ENCODE measurements at regions not wholly inside any gene's neighbourhood (a gene's known extent, or its start where the extent isn't known, plus 50 kb on each side); places are given as distances from the start of the nearest gene placed in this dataset.

DNA sequence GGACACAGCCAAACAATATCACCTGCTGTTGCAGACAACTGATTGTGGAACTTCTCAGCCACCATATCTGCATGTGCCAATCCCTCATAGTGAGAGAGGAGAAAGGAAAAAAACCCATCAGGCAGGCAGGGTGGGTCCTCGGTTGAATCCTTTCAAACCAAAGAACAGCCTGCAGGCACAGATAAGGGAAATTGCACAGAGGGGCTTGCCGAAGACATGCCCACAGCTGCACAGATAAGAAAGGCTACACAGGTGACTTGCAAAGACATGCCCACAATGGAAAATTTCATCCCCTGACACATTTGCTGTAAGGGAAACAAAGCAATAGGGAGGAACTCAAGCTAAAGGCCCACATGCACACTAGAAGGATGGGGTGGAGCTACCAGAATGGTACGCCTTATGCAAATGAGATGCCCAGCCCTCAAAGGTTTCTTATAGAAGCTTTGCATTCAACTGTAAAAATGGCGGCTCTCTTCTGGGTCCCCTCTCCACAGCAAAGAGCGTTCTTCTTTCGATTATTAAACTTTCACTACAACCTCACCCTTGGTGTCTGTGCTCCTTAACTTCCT, 170.0 kb upstream of the TMPO start (continued):
- TF ChIP-seq TAL1 (IDR thresholded peaks at IDR 0.05) = peak; percentile 84
- no peak for TF ChIP-seq ZNF589 (CRISPR knock-in tag; IDR thresholded peaks at IDR 0.05; ENCODE audit: low read depth)
- 0 out of 2 replicates have a peak, but pooled peaks have one; percentile 65 for TF ChIP-seq POLR2AphosphoS5 (IDR thresholded peaks at IDR 0.05; ENCODE audit: control insufficient read depth, insufficient read depth, low read depth, low read length)
- peak; percentile 82 for TF ChIP-seq ARID1B (IDR thresholded peaks at IDR 0.05)
- TF ChIP-seq, protein P1, sequence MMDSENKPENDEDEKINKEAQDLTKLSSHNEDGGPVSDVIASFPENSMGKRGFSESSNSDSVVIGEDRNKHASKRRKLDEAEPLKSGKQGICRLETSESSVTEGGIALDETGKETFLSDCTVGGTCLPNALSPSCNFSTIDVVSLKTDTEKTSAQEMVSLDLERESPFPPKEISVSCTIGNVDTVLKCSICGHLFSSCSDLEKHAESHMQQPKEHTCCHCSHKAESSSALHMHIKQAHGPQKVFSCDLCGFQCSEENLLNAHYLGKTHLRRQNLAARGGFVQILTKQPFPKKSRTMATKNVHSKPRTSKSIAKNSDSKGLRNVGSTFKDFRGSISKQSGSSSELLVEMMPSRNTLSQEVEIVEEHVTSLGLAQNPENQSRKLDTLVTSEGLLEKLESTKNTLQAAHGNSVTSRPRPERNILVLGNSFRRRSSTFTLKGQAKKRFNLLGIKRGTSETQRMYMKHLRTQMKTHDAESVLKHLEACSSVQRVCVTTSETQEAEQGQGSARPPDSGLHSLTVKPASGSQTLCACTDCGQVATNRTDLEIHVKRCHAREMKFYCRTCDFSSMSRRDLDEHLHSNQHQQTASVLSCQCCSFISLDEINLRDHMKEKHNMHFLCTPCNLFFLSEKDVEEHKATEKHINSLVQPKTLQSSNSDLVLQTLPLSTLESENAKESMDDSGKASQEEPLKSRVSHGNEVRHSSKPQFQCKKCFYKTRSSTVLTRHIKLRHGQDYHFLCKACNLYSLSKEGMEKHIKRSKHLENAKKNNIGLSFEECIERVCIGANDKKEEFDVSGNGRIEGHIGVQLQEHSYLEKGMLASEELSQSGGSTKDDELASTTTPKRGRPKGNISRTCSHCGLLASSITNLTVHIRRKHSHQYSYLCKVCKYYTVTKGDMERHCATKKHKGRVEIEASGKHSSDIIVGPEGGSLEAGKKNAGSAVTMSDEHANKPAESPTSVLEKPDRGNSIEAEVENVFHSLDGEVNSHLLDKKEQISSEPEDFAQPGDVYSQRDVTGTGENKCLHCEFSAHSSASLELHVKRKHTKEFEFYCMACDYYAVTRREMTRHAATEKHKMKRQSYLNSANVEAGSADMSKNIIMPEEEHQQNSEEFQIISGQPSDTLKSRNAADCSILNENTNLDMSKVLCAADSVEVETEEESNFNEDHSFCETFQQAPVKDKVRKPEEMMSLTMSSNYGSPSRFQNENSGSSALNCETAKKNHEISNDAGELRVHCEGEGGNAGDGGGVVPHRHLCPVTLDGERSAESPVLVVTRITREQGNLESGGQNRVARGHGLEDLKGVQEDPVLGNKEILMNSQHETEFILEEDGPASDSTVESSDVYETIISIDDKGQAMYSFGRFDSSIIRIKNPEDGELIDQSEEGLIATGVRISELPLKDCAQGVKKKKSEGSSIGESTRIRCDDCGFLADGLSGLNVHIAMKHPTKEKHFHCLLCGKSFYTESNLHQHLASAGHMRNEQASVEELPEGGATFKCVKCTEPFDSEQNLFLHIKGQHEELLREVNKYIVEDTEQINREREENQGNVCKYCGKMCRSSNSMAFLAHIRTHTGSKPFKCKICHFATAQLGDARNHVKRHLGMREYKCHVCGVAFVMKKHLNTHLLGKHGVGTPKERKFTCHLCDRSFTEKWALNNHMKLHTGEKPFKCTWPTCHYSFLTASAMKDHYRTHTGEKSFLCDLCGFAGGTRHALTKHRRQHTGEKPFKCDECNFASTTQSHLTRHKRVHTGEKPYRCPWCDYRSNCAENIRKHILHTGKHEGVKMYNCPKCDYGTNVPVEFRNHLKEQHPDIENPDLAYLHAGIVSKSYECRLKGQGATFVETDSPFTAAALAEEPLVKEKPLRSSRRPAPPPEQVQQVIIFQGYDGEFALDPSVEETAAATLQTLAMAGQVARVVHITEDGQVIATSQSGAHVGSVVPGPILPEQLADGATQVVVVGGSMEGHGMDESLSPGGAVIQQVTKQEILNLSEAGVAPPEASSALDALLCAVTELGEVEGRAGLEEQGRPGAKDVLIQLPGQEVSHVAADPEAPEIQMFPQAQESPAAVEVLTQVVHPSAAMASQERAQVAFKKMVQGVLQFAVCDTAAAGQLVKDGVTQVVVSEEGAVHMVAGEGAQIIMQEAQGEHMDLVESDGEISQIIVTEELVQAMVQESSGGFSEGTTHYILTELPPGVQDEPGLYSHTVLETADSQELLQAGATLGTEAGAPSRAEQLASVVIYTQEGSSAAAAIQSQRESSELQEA (IDR thresholded peaks at IDR 0.05; ENCODE audit: low read depth) = 0 out of 2 replicates have a peak, but pooled peaks have one; percentile 40
- TF ChIP-seq CBFA2T3 (IDR thresholded peaks at IDR 0.05) = peak; percentile 89
- TF ChIP-seq NFIC (IDR thresholded peaks at IDR 0.05) = peak; percentile 38; the same call in 1 of the 2 replicates
- TF ChIP-seq BRF1 (IDR thresholded peaks at IDR 0.05; ENCODE audit: borderline replicate concordance, extremely low read depth, insufficient read length) = no peak
- peak; percentile 55 for TF ChIP-seq STAT5A (IDR thresholded peaks at IDR 0.05; ENCODE audit: borderline replicate concordance, low read length)
- TF ChIP-seq, protein P2, sequence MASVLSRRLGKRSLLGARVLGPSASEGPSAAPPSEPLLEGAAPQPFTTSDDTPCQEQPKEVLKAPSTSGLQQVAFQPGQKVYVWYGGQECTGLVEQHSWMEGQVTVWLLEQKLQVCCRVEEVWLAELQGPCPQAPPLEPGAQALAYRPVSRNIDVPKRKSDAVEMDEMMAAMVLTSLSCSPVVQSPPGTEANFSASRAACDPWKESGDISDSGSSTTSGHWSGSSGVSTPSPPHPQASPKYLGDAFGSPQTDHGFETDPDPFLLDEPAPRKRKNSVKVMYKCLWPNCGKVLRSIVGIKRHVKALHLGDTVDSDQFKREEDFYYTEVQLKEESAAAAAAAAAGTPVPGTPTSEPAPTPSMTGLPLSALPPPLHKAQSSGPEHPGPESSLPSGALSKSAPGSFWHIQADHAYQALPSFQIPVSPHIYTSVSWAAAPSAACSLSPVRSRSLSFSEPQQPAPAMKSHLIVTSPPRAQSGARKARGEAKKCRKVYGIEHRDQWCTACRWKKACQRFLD (CRISPR knock-in tag; IDR thresholded peaks at IDR 0.05) = 0 out of 2 replicates have a peak, but pooled peaks have one; percentile 33
- TF ChIP-seq ZNF165 (CRISPR knock-in tag; IDR thresholded peaks at IDR 0.05; ENCODE audit: borderline replicate concordance) = no peak
- TF ChIP-seq CBFA2T2 (conservative IDR thresholded peaks at IDR 0.05) = peak; percentile 87
- TF ChIP-seq ZNF263 (CRISPR knock-in tag; IDR thresholded peaks at IDR 0.05; ENCODE audit: borderline replicate concordance) = no peak
- TF ChIP-seq MTA2 (IDR thresholded peaks at IDR 0.05; ENCODE audit: low read depth) = peak; percentile 50
- no peak for TF ChIP-seq ZBTB2 (IDR thresholded peaks at IDR 0.05)
- TF ChIP-seq DMBX1 (CRISPR knock-in tag; IDR thresholded peaks at IDR 0.05; ENCODE audit: borderline replicate concordance) = peak; percentile 31; the same call in 1 of the 2 replicates
- peak; percentile 21; the same call in 1 of the 2 replicates for TF ChIP-seq CTBP1 (IDR thresholded peaks at IDR 0.05; ENCODE audit: borderline replicate concordance)
- TF ChIP-seq ZNF212 (CRISPR knock-in tag; IDR thresholded peaks at IDR 0.05) = no peak
- TF ChIP-seq ZBTB7A (IDR thresholded peaks at IDR 0.05; ENCODE audit: borderline replicate concordance, control insufficient read depth, low read depth, low read length) = peak; percentile 22; the same call in 1 of the 2 replicates

Data from K562 (cell line).